BE2C (cell line): ENCODE measurements at regions not wholly inside any gene's neighbourhood (a gene's known extent, or its start where the extent isn't known, plus 50 kb on each side); places are given as distances from the start of the nearest gene placed in this dataset.

ENCODE experiments used
- DNase-seq: peaks from one replicate; pipeline ENCODE4 v3.0.0-alpha.2; 2020
- H3K27me3 ChIP-seq: fragments of 250-450 bp; sonication (Bioruptor Pico); 2 replicates; pipeline ENCODE4 v1.5.1; 2020; ENCODE audit warnings: mild to moderate bottlenecking
- H3K36me3 ChIP-seq: fragments of 250-450 bp; sonication (Bioruptor Pico); 2 replicates; pipeline ENCODE4 v1.5.1; 2020; ENCODE audit warnings: mild to moderate bottlenecking
- H3K4me1 ChIP-seq: fragments of 250-450 bp; sonication (Bioruptor Pico); 2 replicates; pipeline ENCODE4 v1.5.1; 2020
- H3K4me3 ChIP-seq: 2 replicates; pipeline ENCODE4 v1.5.1; 2011; ENCODE audit warnings: low read depth, low read length
- H3K9me3 ChIP-seq: fragments of 250-450 bp; sonication (Bioruptor Pico); 2 replicates; pipeline ENCODE4 v1.5.1; 2020
- CTCF ChIP-seq: IDR thresholded peaks from 2 replicates; pipeline ENCODE4 v1.5.1; 2012; ENCODE audit warnings: mild to moderate bottlenecking, low read depth, low read length

- Histone ChIP-seq H3K4me3 (no peak overlapping the region), H3K36me3 (no peaks in the 10 kb centered on the region), H3K4me1 (peaks cover 24% of the 10 kb centered on the region), H3K9me3 (no peaks in the 10 kb centered on the region), H3K27me3 (no peaks in the 10 kb centered on the region)
- DNase-seq = peak; percentile 58
- no peak for TF ChIP-seq CTCF
Measured at GRCh38 chr15:94047566-94047965, 183.8 kb upstream of the MCTP2 start.

DNA sequence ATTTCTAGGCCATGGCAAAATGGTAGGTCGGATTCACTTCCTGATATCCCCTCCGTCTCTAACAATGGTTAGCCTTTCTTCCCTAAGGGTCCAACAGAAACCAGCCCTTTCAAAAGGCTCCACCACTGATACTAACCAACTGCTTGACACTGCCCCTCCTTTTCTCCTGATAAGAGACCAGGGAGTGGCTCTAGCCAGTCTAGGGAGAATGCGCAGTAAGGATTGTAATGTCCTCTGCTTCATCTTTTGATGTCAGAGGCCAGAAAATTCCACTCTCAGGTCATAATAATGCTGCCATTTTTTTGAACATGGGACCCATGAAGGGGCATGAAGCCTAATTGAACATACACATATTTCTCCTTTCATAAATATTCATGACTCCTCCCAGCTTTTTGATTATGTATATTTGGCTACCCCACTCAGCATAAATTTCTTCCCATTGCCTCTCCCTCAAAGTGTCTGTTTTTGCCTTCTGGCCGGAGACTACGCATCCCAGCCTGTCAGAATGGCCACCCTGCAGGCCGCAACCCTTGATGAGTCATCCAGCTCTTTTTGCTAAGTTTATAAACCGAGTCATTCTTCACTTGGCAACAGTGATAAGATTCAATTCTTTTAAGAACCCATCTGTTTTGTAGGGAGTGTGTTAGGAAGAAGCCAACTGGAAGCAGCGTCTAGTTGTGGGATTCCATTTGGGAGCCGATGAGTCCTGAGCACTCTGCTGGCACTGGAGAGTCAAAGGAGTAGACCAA is 189.0 kb upstream of the MCTP2 start:
- TF ChIP-seq CTCF = no peak
- no peak for DNase-seq
- H3K4me1 ChIP-seq = peaks cover 10% of the 10 kb centered on the region
- no peaks in the 10 kb centered on the region for H3K27me3 ChIP-seq
- H3K9me3 ChIP-seq = no peaks in the 10 kb centered on the region; the same call in 1 of the 2 replicates
- H3K4me3 ChIP-seq = no peak overlapping the region
- H3K36me3 ChIP-seq = no peaks in the 10 kb centered on the region

GRCh38 chr15:94041746-94042145 is 189.6 kb upstream of the MCTP2 start:
- Histone ChIP-seq H3K4me3 (no peak overlapping the region), H3K9me3 (no peaks in the 10 kb centered on the region; the same call in 1 of the 2 replicates), H3K27me3 (no peaks in the 10 kb centered on the region), H3K36me3 (no peaks in the 10 kb centered on the region), H3K4me1 (peaks cover 4% of the 10 kb centered on the region)
- TF ChIP-seq CTCF = no peak
- DNase-seq = no peak

- TF ChIP-seq CTCF = 0 out of 2 replicates have a peak, but pooled peaks have one; percentile 20
- H3K36me3 ChIP-seq = no peaks in the 10 kb centered on the region
- H3K4me3 ChIP-seq = no peak overlapping the region
- no peak for DNase-seq
- H3K4me1 ChIP-seq = 0 out of 2 replicates have a peak, but pooled peaks cover 3% of the 10 kb centered on the region
- H3K27me3 ChIP-seq = no peaks in the 10 kb centered on the region
- H3K9me3 ChIP-seq = no peaks in the 10 kb centered on the region; the same call in 1 of the 2 replicates
Measured at GRCh38 chr15:94040541-94041248, 190.7 kb upstream of the MCTP2 start.

- DNase-seq = no peak
- Histone ChIP-seq H3K27me3 (no peaks in the 10 kb centered on the region), H3K4me3 (no peak overlapping the region), H3K36me3 (no peaks in the 10 kb centered on the region), H3K4me1 (0 out of 2 replicates have a peak, but pooled peaks cover 3% of the 10 kb centered on the region), H3K9me3 (no peaks in the 10 kb centered on the region; the same call in 1 of the 2 replicates)
- TF ChIP-seq CTCF = no peak
Measured at GRCh38 chr15:94036156-94036555, 195.2 kb upstream of the MCTP2 start.

DNA sequence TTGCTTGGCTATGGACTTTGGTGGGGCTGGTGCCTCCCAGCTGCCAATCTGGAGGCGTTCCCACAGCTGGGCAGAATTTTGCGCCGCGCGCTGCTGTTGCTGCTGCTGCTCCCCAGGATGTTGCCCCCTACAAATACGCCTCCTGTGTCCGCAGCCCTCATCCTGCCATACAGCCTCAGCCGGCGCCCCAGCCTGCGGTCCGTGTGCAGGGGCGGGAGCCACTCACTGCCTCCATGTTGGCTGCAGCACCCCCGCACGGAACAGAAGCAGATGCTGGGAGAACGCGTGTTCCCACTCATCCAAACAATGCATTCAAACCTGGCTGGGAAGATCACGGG is 197.7 kb upstream of the MCTP2 start:
- Histone ChIP-seq H3K4me3 (no peak overlapping the region), H3K9me3 (no peaks in the 10 kb centered on the region; the same call in 1 of the 2 replicates), H3K4me1 (0 out of 2 replicates have a peak, but pooled peaks cover 3% of the 10 kb centered on the region), H3K36me3 (no peaks in the 10 kb centered on the region), H3K27me3 (no peaks in the 10 kb centered on the region)
- DNase-seq = no peak
- no peak for TF ChIP-seq CTCF
